DOHH2 (cell line): ENCODE measurements at regions not wholly inside any gene's neighbourhood (a gene's known extent, or its start where the extent isn't known, plus 50 kb on each side); places are given as distances from the start of the nearest gene placed in this dataset.

ENCODE experiments used
- H3F3A ChIP-seq: fragments of 200-600 bp; sonication (generic), shearing (Covaris generic); 2 replicates; pipeline ENCODE4 v1.6.0; 2016; ENCODE audit warnings: antibody characterized with exemption, mild to moderate bottlenecking; ENCODE audit not compliant: control insufficient read depth, insufficient read depth
- H3K27ac ChIP-seq: fragments of 200-600 bp; sonication (generic); 2 replicates; pipeline ENCODE4 v1.5.1; 2014; ENCODE audit warnings: low read depth, mild to moderate bottlenecking, low read length, moderate library complexity
- H3K27me3 ChIP-seq: fragments of 200-600 bp; sonication (generic); 2 replicates; pipeline ENCODE4 v1.6.1; 2014; ENCODE audit warnings: mild to moderate bottlenecking, low read length, mixed read lengths; ENCODE audit not compliant: control insufficient read depth
- H3K36me3 ChIP-seq: fragments of 200-600 bp; sonication (generic); 2 replicates; pipeline ENCODE4 v1.6.1; 2014; ENCODE audit warnings: mild to moderate bottlenecking, low read length, moderate library complexity, mixed read lengths; ENCODE audit not compliant: control insufficient read depth
- H3K4me1 ChIP-seq: fragments of 200-600 bp; sonication (generic); 2 replicates; pipeline ENCODE4 v1.6.1; 2014; ENCODE audit warnings: mild to moderate bottlenecking, low read length, mixed read lengths; ENCODE audit not compliant: control insufficient read depth
- H3K4me2 ChIP-seq: fragments of 200-600 bp; sonication (generic); 2 replicates; pipeline ENCODE4 v1.6.0; 2014; ENCODE audit warnings: mild to moderate bottlenecking, low read length, moderate library complexity
- H3K4me3 ChIP-seq: fragments of 200-600 bp; sonication (generic); 2 replicates; pipeline ENCODE4 v1.5.1; 2014; ENCODE audit warnings: mild to moderate bottlenecking, low read length, mixed read lengths
- H3K79me2 ChIP-seq: fragments of 200-600 bp; sonication (generic); 2 replicates; pipeline ENCODE4 v1.6.1; 2014; ENCODE audit warnings: mild to moderate bottlenecking, low read length, mixed read lengths; ENCODE audit not compliant: control insufficient read depth
- H3K9me2 ChIP-seq: fragments of 200-600 bp; sonication (generic); replicated peaks from 2 replicates; pipeline ENCODE4 v1.6.1; 2014; ENCODE audit warnings: mild to moderate bottlenecking, low read length, mixed read lengths; ENCODE audit not compliant: control insufficient read depth
- H3K9me3 ChIP-seq: fragments of 200-600 bp; sonication (generic); 2 replicates; pipeline ENCODE4 v1.6.1; 2014; ENCODE audit warnings: antibody characterized with exemption, low read length, mixed read lengths; ENCODE audit not compliant: control insufficient read depth, insufficient read depth
- H4K20me1 ChIP-seq: fragments of 200-600 bp; sonication (generic); 2 replicates; pipeline ENCODE4 v1.6.0; 2014; ENCODE audit warnings: low read depth, mild to moderate bottlenecking, antibody characterized with exemption, low read length, moderate library complexity; ENCODE audit not compliant: control insufficient read depth, insufficient read depth
- CTCF ChIP-seq: fragments of 200-600 bp; sonication (generic); IDR thresholded peaks from one replicate; pipeline ENCODE4 v1.5.1; 2014; ENCODE audit warnings: antibody characterized with exemption, mild to moderate bottlenecking, low read depth, low read length; ENCODE audit not compliant: poor library complexity, severe bottlenecking
- EZH2phosphoT487 ChIP-seq: fragments of 200-600 bp; sonication (generic); IDR thresholded peaks from 2 replicates; pipeline ENCODE4 v1.6.1; 2017; ENCODE audit warnings: borderline replicate concordance, mild to moderate bottlenecking, antibody characterized with exemption, low read length, moderate library complexity, mixed read lengths

GRCh38 chr1:17925290-17926237 lies 170.4 kb downstream of the ACTL8 start:
- Histone ChIP-seq H3F3A (no peaks in the 10 kb centered on the region), H3K36me3 (no peaks in the 10 kb centered on the region), H3K9me2 (no peaks in the 10 kb centered on the region), H3K9me3 (no peaks in the 10 kb centered on the region), H3K79me2 (no peaks in the 10 kb centered on the region), H3K4me1 (no peaks in the 10 kb centered on the region), H3K4me2 (no peak overlapping the region), H3K27me3 (peaks cover 12% of the 10 kb centered on the region; the same call in 1 of the 2 replicates), H3K27ac (no peak overlapping the region), H3K4me3 (no peak overlapping the region), H4K20me1 (peaks cover 3% of the 10 kb centered on the region; the same call in 1 of the 2 replicates)
- TF ChIP-seq EZH2phosphoT487 = no peak
- no peak for TF ChIP-seq CTCF

- TF ChIP-seq CTCF (no peak), EZH2phosphoT487 (no peak)
- no peaks in the 10 kb centered on the region for H3K79me2 ChIP-seq
- H3K27me3 ChIP-seq = peaks cover 13% of the 10 kb centered on the region; the same call in 1 of the 2 replicates
- H3K9me3 ChIP-seq = no peaks in the 10 kb centered on the region
- no peaks in the 10 kb centered on the region for H3F3A ChIP-seq
- peaks cover 1% of the 10 kb centered on the region; the same call in 1 of the 2 replicates for H4K20me1 ChIP-seq
- H3K36me3 ChIP-seq = no peaks in the 10 kb centered on the region
- no peak overlapping the region for H3K4me3 ChIP-seq
- H3K9me2 ChIP-seq = no peaks in the 10 kb centered on the region
- no peaks in the 10 kb centered on the region for H3K4me1 ChIP-seq
- no peak overlapping the region for H3K4me2 ChIP-seq
- no peak overlapping the region for H3K27ac ChIP-seq
Measured at GRCh38 chr1:17926906-17927305, 171.8 kb downstream of the ACTL8 start.

- H3K27me3 ChIP-seq = peaks cover 13% of the 10 kb centered on the region; the same call in 1 of the 2 replicates
- no peaks in the 10 kb centered on the region for H3K9me2 ChIP-seq
- no peak overlapping the region for H3K27ac ChIP-seq
- H4K20me1 ChIP-seq = no peaks in the 10 kb centered on the region
- no peaks in the 10 kb centered on the region for H3K36me3 ChIP-seq
- no peak overlapping the region for H3K4me2 ChIP-seq
- H3K79me2 ChIP-seq = no peaks in the 10 kb centered on the region
- H3K4me3 ChIP-seq = no peak overlapping the region
- no peaks in the 10 kb centered on the region for H3F3A ChIP-seq
- no peak for TF ChIP-seq CTCF
- TF ChIP-seq EZH2phosphoT487 = no peak
- H3K9me3 ChIP-seq = no peaks in the 10 kb centered on the region
- H3K4me1 ChIP-seq = no peaks in the 10 kb centered on the region
Measured at GRCh38 chr1:17927952-17928351, 172.8 kb downstream of the ACTL8 start.
